Kidney capillary endothelial cell (primary cell): ENCODE measurements at regions not wholly inside any gene's neighbourhood (a gene's known extent, or its start where the extent isn't known, plus 50 kb on each side); places are given as distances from the start of the nearest gene placed in this dataset.

ENCODE experiments used
- DNase-seq: peaks from one replicate; pipeline ENCODE4 v3.0.0-alpha.2; 2018; ENCODE audit warnings: low spot score

DNA sequence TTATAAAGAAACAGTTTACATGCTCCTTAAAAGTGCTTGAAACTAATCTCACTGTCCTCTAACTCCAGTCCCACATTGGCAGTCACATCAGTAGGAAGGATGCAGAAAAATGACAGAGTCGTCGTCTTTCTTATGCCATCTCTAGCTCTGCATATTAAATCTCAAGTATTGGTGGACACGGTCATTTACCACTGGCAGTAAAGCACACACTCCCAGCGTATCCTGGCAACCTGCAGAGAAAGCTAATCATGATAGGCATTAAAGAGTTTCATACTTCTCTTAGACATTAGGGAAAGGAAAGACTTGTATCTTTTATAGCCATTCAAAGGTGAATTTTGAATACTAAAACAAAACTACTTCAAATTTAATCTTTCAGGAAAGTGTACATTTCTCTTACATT is 202.0 kb upstream of the COBL start:
- DNase-seq: no peak

GRCh38 chr7:51517187-51517586 is 200.6 kb upstream of the COBL start:
- no peak for DNase-seq

- DNase-seq: no peak
Measured at GRCh38 chr7:51501620-51502019, 185.0 kb upstream of the COBL start.

GRCh38 chr7:51482976-51483375 is 166.4 kb upstream of the COBL start:
- no peak for DNase-seq

GRCh38 chr7:51481421-51481820 is 164.8 kb upstream of the COBL start:
- DNase-seq: no peak

DNA sequence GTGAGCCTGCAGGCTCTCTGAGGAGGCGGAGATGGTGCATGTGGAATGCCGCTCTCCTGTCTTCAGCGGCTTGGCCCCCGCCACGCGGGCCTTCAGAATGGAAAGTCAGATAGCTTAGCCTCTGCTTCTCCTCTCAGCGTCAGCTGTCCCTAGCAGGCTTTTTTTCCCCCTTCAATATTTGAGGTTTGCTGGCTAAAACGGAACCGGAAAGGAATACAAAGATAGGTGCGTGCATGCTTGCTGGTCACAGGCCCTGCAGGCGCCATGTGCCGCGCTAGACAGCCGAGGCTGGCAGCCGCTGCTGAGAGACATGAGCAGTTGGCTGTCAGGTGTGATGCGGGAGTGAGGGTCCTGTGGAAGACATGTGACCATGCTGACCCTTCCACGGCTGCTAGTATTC is 161.2 kb upstream of the COBL start:
- DNase-seq: no peak

DNA sequence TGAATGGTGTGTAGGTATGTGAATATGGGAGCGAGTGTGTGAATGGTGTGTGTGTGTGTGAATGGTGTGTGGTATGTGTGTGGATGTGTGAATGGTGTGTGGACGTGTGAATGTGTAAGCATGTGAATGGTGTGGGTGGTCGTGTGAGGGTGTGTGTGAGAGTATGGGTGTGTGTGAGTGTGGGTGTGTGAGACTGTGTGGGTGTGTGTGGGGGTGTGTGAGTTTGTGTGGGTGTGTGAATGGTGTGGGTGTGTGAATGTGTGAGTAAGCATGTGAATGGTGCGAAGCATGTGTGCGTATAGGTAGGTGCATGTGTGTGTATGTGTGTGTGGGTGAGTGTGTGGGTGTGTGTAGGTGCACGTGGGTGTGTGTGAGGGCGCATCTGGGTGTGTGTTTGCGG is 160.7 kb upstream of the COBL start:
- DNase-seq: no peak

DNA sequence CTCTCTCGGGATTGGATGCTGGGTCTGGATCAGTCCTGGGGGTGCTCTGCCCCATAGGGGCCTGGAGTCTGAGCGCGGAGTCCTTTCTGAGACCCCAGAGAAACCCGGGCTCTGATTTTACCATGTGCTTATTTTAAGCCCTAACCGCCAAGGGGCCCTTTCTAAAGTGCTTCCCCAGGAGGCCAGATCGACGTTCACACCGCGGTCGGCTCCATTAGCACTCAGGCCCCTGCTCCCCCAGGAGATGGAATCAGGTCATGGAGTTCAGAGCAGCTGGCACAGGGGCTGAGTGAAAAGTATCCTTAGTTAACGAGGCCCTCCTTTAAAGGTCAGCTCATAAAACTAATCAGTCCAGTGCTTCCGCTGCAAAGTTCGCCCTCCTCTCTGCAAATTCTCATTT is 159.4 kb upstream of the COBL start:
- no peak for DNase-seq

DNA sequence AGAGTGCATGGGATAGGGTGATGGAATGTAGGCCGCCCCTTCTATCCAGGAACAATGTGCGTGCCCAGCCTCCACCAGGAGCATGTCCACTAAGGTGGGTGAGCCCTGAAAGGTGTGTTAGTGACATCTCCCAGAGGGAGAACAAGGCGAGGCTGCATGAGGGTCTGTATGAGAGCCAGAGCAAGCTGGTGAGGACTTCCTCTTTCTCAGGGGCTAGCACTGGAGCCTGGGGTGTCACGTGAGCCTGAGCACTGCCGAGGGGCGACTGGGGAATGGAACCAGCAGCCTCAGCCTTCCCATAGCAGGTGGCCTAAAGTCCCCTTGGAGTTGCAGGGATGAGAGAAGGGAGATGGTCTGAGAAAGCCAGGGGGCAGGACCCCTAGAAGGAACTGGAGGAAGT is 156.3 kb upstream of the COBL start:
- no peak for DNase-seq

- DNase-seq: no peak
Measured at GRCh38 chr7:51471981-51472296, 155.3 kb upstream of the COBL start.

DNA sequence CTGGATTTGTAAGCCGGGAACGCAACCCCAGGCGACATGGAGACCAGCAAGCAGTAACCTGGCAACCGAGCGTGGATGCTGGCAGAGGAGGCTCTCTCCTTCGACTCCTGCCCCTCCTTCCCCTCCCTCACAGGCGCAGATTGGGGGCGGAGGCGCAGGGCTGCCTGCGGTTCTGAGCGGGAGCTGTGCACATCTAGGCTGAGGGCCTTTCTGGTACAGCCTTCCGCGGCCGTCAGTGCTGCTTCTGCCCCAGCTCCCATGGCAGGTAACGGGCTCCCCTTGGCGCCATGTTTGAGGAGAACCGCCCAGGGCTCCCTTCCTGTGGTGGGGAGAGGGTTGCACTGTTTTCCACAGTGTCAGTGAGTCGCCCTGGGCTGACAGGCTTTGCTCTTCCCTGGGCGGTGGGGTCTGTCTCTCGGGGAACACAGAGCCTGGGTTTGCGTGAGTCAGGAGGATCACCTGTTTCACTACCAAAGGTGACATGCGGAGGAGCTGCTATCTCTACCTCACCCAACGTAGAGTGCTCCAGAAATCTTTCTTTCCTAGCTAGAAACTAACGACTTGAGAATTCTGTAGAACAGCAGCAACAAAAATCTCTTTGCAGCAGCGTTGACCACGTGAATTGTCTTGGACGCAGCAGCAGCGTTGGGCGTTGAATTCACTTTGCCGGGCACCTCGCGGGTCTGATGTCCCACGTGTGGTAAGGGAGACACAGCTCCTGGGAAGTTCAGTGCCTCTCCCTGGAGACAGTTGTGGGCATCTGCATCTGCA is 154.8 kb upstream of the COBL start:
- DNase-seq: no peak

- no peak for DNase-seq
Measured at GRCh38 chr7:51467384-51468017, 150.9 kb upstream of the COBL start.

DNA sequence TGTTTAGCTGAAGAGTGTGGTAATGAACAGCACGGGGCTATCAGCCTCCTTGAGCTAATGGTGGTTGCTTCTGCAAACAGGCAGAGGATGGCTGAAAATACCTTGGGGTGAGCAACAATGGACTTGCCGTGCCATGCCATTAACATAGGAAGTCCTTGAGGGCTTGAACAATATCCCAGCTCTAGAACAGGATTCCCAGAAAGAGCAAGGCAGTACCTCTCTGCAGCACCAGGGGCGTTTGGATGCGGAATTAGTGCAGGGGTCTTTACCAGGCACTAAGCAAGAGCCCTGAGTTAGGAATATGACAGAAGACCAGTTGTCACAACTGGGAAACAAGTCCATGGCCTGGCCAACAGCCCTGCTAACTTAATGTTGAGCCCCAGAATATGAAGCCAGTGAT is 143.2 kb upstream of the COBL start:
- DNase-seq: no peak

DNA sequence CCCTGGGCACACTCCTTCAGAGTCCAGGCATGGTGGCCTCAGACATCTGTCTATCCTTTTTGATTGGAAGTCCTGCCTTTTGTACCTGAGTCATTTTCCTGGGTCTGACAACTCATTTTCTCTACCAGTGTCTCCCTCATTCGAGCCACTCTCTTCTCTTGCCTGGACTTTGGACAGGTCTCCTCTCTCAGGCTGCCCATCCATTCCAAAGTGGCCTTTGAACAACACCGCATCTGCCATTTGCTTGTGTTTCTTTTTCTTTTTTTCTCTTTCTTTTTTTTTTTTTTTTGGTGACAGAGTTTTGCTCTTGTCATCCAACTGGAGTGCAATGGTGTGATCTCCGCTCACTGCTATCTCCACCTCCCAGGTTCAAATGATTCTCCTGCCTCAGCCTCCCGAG is 142.1 kb upstream of the COBL start:
- no peak for DNase-seq

DNA sequence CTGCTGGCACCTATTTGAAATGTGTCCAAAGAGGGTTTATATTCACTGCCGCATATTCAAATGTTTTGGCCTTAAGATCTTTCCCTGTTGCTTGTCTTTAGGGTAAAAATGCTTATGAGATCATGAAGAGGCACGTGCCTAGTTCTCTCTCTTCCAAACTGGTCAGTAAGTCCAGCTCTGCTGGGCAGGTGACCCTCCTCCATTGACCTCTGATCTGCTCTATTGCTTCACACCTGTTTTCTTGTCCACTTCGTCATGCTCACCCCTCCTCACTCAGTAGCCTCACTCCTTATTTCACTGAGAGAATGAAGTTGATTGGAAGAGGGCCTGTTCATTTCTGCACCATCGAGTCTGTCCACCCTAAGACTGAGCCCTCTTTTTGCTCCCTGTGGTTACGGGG is 140.5 kb upstream of the COBL start:
- DNase-seq: no peak

- no peak for DNase-seq
Measured at GRCh38 chr7:51456431-51457060, 139.9 kb upstream of the COBL start.

- DNase-seq: no peak
Measured at GRCh38 chr7:51455948-51456347, 139.3 kb upstream of the COBL start.

GRCh38 chr7:51455513-51455912 is 138.9 kb upstream of the COBL start:
- DNase-seq: no peak

DNA sequence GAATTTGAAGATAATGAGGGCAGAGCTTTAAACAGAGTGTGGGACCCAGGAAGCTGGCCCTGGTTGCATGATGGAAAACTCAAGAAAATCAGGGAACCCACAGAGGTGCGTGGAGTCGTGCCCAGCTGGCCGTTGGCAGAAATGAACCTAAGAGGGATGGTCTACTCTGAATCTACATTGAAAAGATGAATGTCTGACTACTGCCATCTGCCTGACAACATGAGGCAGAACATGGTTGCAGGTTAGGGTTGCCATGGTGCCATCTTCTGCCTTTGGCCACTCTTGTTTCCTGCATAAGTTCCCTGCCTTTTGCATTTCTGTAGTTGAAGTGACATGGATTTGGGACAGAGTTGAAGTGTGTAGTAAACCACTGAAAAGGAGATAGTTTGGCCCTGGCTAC is 138.5 kb upstream of the COBL start:
- no peak for DNase-seq

DNA sequence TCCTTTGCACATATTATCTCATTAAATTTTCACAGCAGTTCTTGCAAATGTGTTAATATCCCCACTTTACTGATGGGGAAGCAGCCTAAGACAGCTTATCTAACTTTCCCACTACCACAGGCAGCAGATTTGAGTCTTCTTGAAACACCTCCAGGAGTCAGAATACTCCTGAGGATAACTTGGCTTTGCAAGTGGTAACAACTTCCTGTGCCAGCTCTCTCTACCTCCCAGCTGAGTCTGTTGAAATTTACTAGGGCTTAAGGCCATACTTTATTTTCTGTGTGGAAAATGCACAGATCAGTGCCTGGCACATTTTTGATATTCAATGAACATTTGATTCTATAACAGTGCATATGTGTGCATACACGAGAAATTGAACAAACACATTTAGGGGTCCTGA is 136.1 kb upstream of the COBL start:
- no peak for DNase-seq

DNA sequence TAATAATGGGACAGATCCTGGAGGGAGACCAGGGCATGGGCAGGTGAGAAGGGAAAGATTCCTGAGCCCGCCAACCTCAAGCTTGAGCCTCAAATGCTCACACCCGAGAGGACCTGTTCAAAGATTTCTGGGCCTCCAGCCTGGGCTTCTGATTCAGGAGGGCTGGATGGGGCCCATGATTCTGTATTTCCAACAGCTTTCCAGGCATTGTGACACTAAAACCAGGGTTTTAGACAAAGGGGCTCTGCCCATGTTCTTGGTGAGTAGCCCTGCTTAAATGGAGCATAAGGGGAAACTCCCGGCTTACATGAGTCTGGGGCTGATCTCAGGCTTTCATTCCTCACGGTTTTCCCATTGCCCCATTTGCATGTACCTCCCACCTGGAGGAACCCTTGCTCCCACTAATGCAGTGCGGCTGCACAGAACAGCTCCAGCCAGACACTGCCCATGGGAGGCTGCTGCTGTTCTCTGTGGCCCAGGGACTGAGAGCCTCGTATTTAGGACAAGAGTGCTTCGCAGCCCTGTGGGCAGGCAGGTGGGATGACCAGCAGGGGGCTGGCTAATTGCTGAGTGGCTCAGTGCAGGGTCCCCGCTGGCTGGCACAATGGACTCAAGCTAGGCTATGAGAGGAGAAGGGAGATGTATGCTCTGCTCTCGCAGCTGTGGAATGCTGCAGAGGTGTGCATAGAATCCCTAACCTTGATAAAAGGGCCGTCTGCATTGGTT is 135.3 kb upstream of the COBL start:
- no peak for DNase-seq

DNA sequence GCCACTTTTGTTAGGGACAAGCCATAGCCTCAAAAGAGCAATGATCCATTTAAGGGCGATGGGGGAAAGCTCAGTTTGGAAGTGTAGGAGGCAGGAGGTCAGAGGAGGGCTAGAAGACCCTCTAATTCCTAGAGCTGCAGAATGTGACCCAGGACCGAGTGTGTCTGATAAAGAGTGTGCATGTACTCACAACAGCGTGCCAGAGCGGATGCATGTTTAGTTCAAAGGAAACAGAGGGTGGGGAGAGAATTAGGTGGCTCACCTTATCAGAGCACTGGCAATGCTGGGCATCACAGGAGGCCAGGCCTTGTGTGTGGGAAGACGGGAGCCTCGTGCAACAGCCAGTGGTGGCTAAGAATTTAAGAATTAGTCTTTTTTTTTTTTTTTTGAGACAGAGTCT is 133.9 kb upstream of the COBL start:
- no peak for DNase-seq

DNA sequence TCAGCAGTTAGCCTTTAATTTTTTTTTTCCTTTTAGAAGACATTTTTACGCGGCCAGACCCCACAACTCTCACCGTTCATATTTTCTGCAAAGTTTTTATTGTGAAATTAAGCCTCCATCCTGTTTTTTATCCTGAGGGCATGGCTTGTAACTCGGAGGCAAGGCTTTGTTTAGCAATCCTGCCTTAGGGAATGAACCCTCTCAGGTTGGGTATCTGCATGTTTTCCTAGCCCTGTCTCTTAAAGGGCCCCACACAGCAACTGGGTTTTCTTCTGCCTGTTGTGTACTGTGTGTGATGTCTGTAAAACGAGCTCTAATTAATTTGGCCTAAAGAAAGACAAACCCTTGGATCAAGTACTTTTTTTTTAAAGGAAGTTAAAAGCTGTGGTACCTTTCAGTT is 130.2 kb upstream of the COBL start:
- DNase-seq: no peak
